Smooth muscle cell (in vitro differentiated cells): ENCODE measurements at regions not wholly inside any gene's neighbourhood (a gene's known extent, or its start where the extent isn't known, plus 50 kb on each side); places are given as distances from the start of the nearest gene placed in this dataset.

Experiments used
- DNase-seq: peaks from one replicate; lab custom pipeline; 2025; ENCODE audit not compliant: unreplicated experiment; lab: John Stamatoyannopoulos, UW
- H2AFZ ChIP-seq: fragments of 200-600 bp; sonication (generic); 2 replicates; pipeline ENCODE4 v1.6.0; 2016; ENCODE audit warnings: antibody characterized with exemption, low read depth, mild to moderate bottlenecking
- H3F3A ChIP-seq: fragments of 200-600 bp; sonication (generic); 2 replicates; pipeline ENCODE4 v1.6.0; 2017; ENCODE audit warnings: antibody characterized with exemption, low read depth
- H3K27ac ChIP-seq: fragments of 200-600 bp; sonication (generic); 2 replicates; pipeline ENCODE4 v1.5.1; 2016; ENCODE audit warnings: low read depth, mild to moderate bottlenecking
- H3K27me3 ChIP-seq: fragments of 200-600 bp; sonication (generic); 2 replicates; pipeline ENCODE4 v1.6.1; 2016; ENCODE audit warnings: low read depth, mild to moderate bottlenecking
- H3K36me3 ChIP-seq: fragments of 200-600 bp; sonication (generic); 2 replicates; pipeline ENCODE4 v1.5.1; 2016; ENCODE audit warnings: low read depth
- H3K4me1 ChIP-seq: fragments of 200-600 bp; sonication (generic); 2 replicates; pipeline ENCODE4 v1.5.1; 2016; ENCODE audit warnings: low read depth
- H3K4me2 ChIP-seq: fragments of 200-600 bp; sonication (generic); 2 replicates; pipeline ENCODE4 v1.6.0; 2016; ENCODE audit warnings: mild to moderate bottlenecking
- H3K4me3 ChIP-seq: fragments of 200-600 bp; sonication (generic); 2 replicates; pipeline ENCODE4 v1.5.1; 2016; ENCODE audit warnings: mild to moderate bottlenecking
- H3K79me2 ChIP-seq: fragments of 200-600 bp; sonication (generic); 2 replicates; pipeline ENCODE4 v1.6.0; 2016; ENCODE audit warnings: low read depth, mild to moderate bottlenecking
- H3K9ac ChIP-seq: fragments of 200-600 bp; sonication (generic); 2 replicates; pipeline ENCODE4 v1.6.0; 2016; ENCODE audit warnings: low read depth
- H3K9me3 ChIP-seq: fragments of 200-600 bp; sonication (generic); replicated peaks from 2 replicates; pipeline ENCODE4 v1.5.1; 2016; ENCODE audit warnings: low read depth
- H4K20me1 ChIP-seq: fragments of 200-600 bp; sonication (generic); 2 replicates; pipeline ENCODE4 v1.6.0; 2016; ENCODE audit warnings: low read depth
- WGBS: methylation state at CpG from one replicate; pipeline ENCODE4 v1.1.7; 2016; ENCODE audit warnings: low lambda C conversion rate; 5-methylcytosine and 5-hydroxymethylcytosine counted together
- TF ChIP-seq, protein P1 (sequence below): fragments of 200-600 bp; sonication (generic); IDR thresholded peaks from 2 replicates; pipeline ENCODE4 v1.5.1; 2017; ENCODE audit warnings: borderline replicate concordance, mild to moderate bottlenecking, antibody characterized with exemption; ENCODE audit not compliant: insufficient read depth, poor library complexity, severe bottlenecking

DNA sequence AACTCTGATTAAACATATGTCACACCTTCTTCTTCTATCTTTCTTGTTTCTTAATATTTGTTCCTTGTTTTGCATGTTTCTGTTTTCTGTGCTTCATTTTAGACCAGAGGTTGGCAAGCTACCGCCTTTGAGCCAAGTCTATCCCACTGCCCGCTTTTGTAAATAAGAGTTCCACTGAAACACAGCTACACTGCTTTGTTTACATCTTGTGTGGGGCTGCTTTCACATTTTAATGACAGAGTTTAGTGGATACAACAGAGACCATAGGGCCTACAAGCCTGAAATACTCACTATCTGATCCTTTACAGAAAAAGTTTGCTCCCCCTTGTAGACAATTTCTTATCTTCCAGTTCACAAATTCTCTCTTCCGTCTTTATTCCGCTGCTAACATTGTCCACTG lies 109.4 kb upstream of the SPACA1 start:
- Histone ChIP-seq H4K20me1 (no peaks in the 10 kb centered on the region), H3K27ac (no peak overlapping the region), H2AFZ (no peak overlapping the region), H3K27me3 (no peaks in the 10 kb centered on the region), H3K9ac (no peak overlapping the region), H3K9me3 (no peaks in the 10 kb centered on the region), H3K79me2 (no peaks in the 10 kb centered on the region), H3K36me3 (no peaks in the 10 kb centered on the region), H3K4me2 (no peak overlapping the region), H3K4me1 (peaks cover 4% of the 10 kb centered on the region), H3F3A (no peaks in the 10 kb centered on the region), H3K4me3 (no peak overlapping the region)
- TF ChIP-seq, protein P1, sequence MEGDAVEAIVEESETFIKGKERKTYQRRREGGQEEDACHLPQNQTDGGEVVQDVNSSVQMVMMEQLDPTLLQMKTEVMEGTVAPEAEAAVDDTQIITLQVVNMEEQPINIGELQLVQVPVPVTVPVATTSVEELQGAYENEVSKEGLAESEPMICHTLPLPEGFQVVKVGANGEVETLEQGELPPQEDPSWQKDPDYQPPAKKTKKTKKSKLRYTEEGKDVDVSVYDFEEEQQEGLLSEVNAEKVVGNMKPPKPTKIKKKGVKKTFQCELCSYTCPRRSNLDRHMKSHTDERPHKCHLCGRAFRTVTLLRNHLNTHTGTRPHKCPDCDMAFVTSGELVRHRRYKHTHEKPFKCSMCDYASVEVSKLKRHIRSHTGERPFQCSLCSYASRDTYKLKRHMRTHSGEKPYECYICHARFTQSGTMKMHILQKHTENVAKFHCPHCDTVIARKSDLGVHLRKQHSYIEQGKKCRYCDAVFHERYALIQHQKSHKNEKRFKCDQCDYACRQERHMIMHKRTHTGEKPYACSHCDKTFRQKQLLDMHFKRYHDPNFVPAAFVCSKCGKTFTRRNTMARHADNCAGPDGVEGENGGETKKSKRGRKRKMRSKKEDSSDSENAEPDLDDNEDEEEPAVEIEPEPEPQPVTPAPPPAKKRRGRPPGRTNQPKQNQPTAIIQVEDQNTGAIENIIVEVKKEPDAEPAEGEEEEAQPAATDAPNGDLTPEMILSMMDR: no peak
- no peak for DNase-seq
- 70% methylated on average over 4 of the region's 4 CpGs for WGBS

DNA sequence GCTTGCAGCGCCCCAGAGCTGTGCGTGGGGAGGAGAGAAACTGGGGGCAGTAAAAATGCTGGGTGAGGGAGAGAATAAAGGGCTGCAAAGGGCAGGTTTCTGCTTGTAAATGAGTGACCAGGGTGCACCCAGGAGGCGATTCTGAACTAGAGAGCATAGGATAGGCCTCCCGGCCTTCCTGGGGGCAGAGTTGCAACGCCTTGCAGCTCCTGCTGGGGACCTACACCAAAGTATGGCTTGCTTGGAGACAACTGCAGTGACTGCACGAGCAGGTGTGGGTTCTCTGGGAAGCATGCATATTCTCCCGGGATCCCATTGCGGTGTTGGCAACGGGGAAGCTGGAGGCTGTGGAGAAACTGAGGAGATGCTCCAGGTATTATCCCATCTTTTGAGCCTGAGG lies 111.6 kb upstream of the SPACA1 start:
- no peak for DNase-seq
- Histone ChIP-seq H3K79me2 (no peaks in the 10 kb centered on the region), H3K9me3 (no peaks in the 10 kb centered on the region), H2AFZ (no peak overlapping the region), H3F3A (no peaks in the 10 kb centered on the region), H3K4me2 (no peak overlapping the region), H3K9ac (no peak overlapping the region), H3K27me3 (no peaks in the 10 kb centered on the region), H3K36me3 (no peaks in the 10 kb centered on the region), H4K20me1 (no peaks in the 10 kb centered on the region), H3K4me3 (no peak overlapping the region), H3K27ac (no peak overlapping the region), H3K4me1 (peaks cover 4% of the 10 kb centered on the region)
- WGBS: 94% methylated on average over 9 of the region's 9 CpGs
- TF ChIP-seq, protein P1: no peak

DNA sequence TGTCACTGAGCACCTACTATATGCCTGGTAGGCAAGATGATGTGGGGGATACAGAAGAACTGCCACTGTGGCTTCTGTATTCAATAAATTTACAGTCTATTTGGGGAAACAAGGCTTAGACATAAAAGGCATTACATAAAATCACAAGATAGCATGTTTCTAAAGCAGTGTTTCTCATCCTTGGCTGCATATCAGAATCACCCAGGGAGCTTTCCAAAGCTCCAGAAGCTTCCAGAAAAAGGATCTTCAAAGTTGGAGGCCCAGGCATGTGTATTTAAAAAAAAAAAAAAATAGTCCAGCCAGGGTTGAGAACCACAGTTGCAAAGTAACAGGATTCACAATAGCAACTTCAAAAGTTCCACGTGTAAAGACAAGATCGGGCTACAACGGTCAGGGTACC lies 112.4 kb upstream of the SPACA1 start:
- no peak overlapping the region for H3K9ac ChIP-seq
- no peaks in the 10 kb centered on the region for H3K9me3 ChIP-seq
- TF ChIP-seq, protein P1: no peak
- WGBS: 91% methylated on average over 3 of the region's 3 CpGs
- no peak overlapping the region for H2AFZ ChIP-seq
- H3K4me2 ChIP-seq: no peak overlapping the region
- H4K20me1 ChIP-seq: no peaks in the 10 kb centered on the region
- no peaks in the 10 kb centered on the region for H3K79me2 ChIP-seq
- H3K27ac ChIP-seq: no peak overlapping the region
- H3K4me3 ChIP-seq: no peak overlapping the region
- H3F3A ChIP-seq: no peaks in the 10 kb centered on the region
- no peaks in the 10 kb centered on the region for H3K36me3 ChIP-seq
- H3K27me3 ChIP-seq: no peaks in the 10 kb centered on the region
- H3K4me1 ChIP-seq: peaks cover 4% of the 10 kb centered on the region
- no peak for DNase-seq

DNA sequence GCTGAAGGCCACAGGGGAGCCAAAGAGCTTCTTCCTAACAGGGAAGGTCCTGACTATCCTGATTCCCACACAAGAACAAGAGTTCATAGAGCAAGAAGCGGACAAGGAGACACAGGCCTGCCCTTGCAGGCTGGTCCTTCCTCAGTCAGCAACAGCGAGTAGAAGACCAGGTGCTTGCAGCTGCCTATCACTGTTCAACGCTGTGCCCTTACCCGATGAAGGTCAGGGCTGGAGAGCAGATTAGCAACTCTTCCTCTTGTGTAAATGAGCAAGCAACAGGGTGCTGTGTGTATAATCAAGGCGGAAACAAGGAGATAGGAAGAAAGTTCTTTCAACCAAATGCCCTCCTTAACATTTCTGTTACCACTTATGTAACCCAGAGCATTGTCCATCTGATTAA lies 115.3 kb upstream of the SPACA1 start:
- Histone ChIP-seq H3K27me3 (no peaks in the 10 kb centered on the region), H3K4me3 (no peak overlapping the region), H3K9ac (no peak overlapping the region), H4K20me1 (no peaks in the 10 kb centered on the region), H3K27ac (no peak overlapping the region), H3K4me2 (no peak overlapping the region), H3K79me2 (no peaks in the 10 kb centered on the region), H3K4me1 (no peaks in the 10 kb centered on the region), H2AFZ (no peak overlapping the region), H3F3A (no peaks in the 10 kb centered on the region), H3K36me3 (no peaks in the 10 kb centered on the region), H3K9me3 (no peaks in the 10 kb centered on the region)
- WGBS: 71% methylated on average over 5 of the region's 5 CpGs
- no peak for DNase-seq
- TF ChIP-seq, protein P1: no peak
